H9 (cell line): ENCODE measurements at regions not wholly inside any gene's neighbourhood (a gene's known extent, or its start where the extent isn't known, plus 50 kb on each side); places are given as distances from the start of the nearest gene placed in this dataset.

Experiments used
- DNase-seq: peaks from one replicate; pipeline ENCODE4 v3.0.0-alpha.2; 2017
- H2AFZ ChIP-seq: one replicate; pipeline ENCODE4 v1.6.1; 2013; ENCODE audit warnings: mild to moderate bottlenecking, low read length, control low read depth, moderate library complexity
- H2AK5ac ChIP-seq: 2 replicates; pipeline ENCODE4 v1.6.1; 2013; ENCODE audit warnings: low read length, control low read depth, mixed read lengths; ENCODE audit not compliant: insufficient read length
- H2BK120ac ChIP-seq: one replicate; pipeline ENCODE4 v1.6.1; 2013; ENCODE audit warnings: low read depth, mild to moderate bottlenecking, low read length, control low read depth, inconsistent platforms; ENCODE audit not compliant: poor library complexity, severe bottlenecking
- H2BK12ac ChIP-seq: 2 replicates; pipeline ENCODE4 v1.6.1; 2013; ENCODE audit warnings: low read length, control low read depth, mixed read lengths, low read depth; ENCODE audit not compliant: insufficient read length
- H2BK15ac ChIP-seq: 2 replicates; pipeline ENCODE4 v1.6.1; 2013; ENCODE audit warnings: low read depth, low read length, control low read depth
- H2BK20ac ChIP-seq: one replicate; pipeline ENCODE4 v1.6.1; 2013; ENCODE audit warnings: low read depth, mild to moderate bottlenecking, low read length, control low read depth, inconsistent platforms; ENCODE audit not compliant: poor library complexity, severe bottlenecking
- H2BK5ac ChIP-seq: 2 replicates; pipeline ENCODE4 v1.6.1; 2013; ENCODE audit warnings: low read length, control low read depth, mixed read lengths; ENCODE audit not compliant: insufficient read length
- H3K14ac ChIP-seq: 2 replicates; pipeline ENCODE4 v1.6.1; 2013; ENCODE audit warnings: low read length, control low read depth; ENCODE audit not compliant: insufficient read depth
- H3K18ac ChIP-seq: 2 replicates; pipeline ENCODE4 v1.6.1; 2013; ENCODE audit warnings: low read depth, mild to moderate bottlenecking, mixed read lengths, low read length, control low read depth; ENCODE audit not compliant: insufficient read length
- H3K23ac ChIP-seq: 2 replicates; pipeline ENCODE4 v1.6.1; 2013; ENCODE audit warnings: low read length, control low read depth, mixed read lengths, low read depth; ENCODE audit not compliant: insufficient read length
- H3K23me2 ChIP-seq: 2 replicates; pipeline ENCODE4 v1.6.1; 2013; ENCODE audit warnings: low read depth, mild to moderate bottlenecking, mixed read lengths, low read length, control low read depth; ENCODE audit not compliant: insufficient read length, poor library complexity, severe bottlenecking
- H3K27ac ChIP-seq: 2 replicates; pipeline ENCODE4 v1.5.1; 2013; ENCODE audit warnings: low read length, control low read depth, mixed read lengths, low read depth; ENCODE audit not compliant: insufficient read length
- H3K27me3 ChIP-seq: 2 replicates; pipeline ENCODE4 v1.6.1; 2013; ENCODE audit warnings: low read length, control low read depth, inconsistent platforms; ENCODE audit not compliant: insufficient read depth
- H3K4ac ChIP-seq: 2 replicates; pipeline ENCODE4 v1.6.1; 2013; ENCODE audit warnings: low read depth, mild to moderate bottlenecking, control low read depth, inconsistent platforms, low read length, moderate library complexity
- H3K4me1 ChIP-seq: 2 replicates; pipeline ENCODE4 v1.6.1; 2013; ENCODE audit warnings: low read length, control low read depth, inconsistent platforms; ENCODE audit not compliant: insufficient read depth
- H3K4me2 ChIP-seq: 2 replicates; pipeline ENCODE4 v1.6.1; 2013; ENCODE audit warnings: low read length, control low read depth, mixed read lengths; ENCODE audit not compliant: insufficient read length, insufficient read depth
- H3K56ac ChIP-seq: 2 replicates; pipeline ENCODE4 v1.6.1; 2013; ENCODE audit warnings: low read depth, mild to moderate bottlenecking, mixed read lengths, low read length, control low read depth; ENCODE audit not compliant: insufficient read length
- H3K79me1 ChIP-seq: 2 replicates; pipeline ENCODE4 v1.6.1; 2013; ENCODE audit warnings: low read depth, mild to moderate bottlenecking, moderate library complexity, low read length, control low read depth, inconsistent platforms; ENCODE audit not compliant: insufficient read depth, poor library complexity, severe bottlenecking
- H3K79me2 ChIP-seq: 2 replicates; pipeline ENCODE4 v1.6.1; 2013; ENCODE audit warnings: low read length, control low read depth, inconsistent platforms; ENCODE audit not compliant: insufficient read depth
- H3K9ac ChIP-seq: 2 replicates; pipeline ENCODE4 v1.6.1; 2013; ENCODE audit warnings: low read length, control low read depth, mixed read lengths; ENCODE audit not compliant: insufficient read length; ENCODE audit errors: extremely low read depth
- H3K9me3 ChIP-seq: one replicate; pipeline ENCODE4 v1.6.1; 2013; ENCODE audit warnings: low read depth, low read length, inconsistent platforms; ENCODE audit not compliant: control insufficient read depth
- H3T11ph ChIP-seq: one replicate; pipeline ENCODE4 v1.6.1; 2013; ENCODE audit warnings: mild to moderate bottlenecking, low read length, control low read depth, inconsistent platforms
- H4K20me1 ChIP-seq: one replicate; pipeline ENCODE4 v1.6.1; 2013; ENCODE audit not compliant: control insufficient read depth, insufficient read length, insufficient read depth
- H4K5ac ChIP-seq: 2 replicates; pipeline ENCODE4 v1.6.1; 2013; ENCODE audit warnings: low read depth, mild to moderate bottlenecking, mixed read lengths, low read length, control low read depth; ENCODE audit not compliant: insufficient read length
- H4K8ac ChIP-seq: replicated peaks from 2 replicates; pipeline ENCODE4 v1.6.1; 2013; ENCODE audit warnings: low read length, control low read depth, mixed read lengths, low read depth; ENCODE audit not compliant: insufficient read length
- H4K91ac ChIP-seq: 2 replicates; pipeline ENCODE4 v1.6.1; 2013; ENCODE audit warnings: low read depth, mild to moderate bottlenecking, moderate library complexity, mixed read lengths, low read length, control low read depth; ENCODE audit not compliant: insufficient read length
- H3K27ac Mint-ChIP-seq, 3 experiments: 2 replicates in 2 of 3; 3 replicates in 1 of 3; pipeline ENCODE4 v1.8.0; 2020 to 2021; ENCODE audit warnings: mixed read lengths in 3 of 3, mild to moderate bottlenecking in 1 of 3, moderate library complexity in 1 of 3
- H3K27me3 Mint-ChIP-seq: 2 replicates; pipeline ENCODE4 v1.8.0; 2021; ENCODE audit warnings: low read depth, mild to moderate bottlenecking, moderate library complexity, mixed read lengths
- H3K36me3 Mint-ChIP-seq, 3 experiments: 2 replicates in 2 of 3; 3 replicates in 1 of 3; pipeline ENCODE4 v1.8.0; 2020 to 2021; ENCODE audit warnings: low read depth in 3 of 3, mixed read lengths in 3 of 3; ENCODE audit not compliant: insufficient read depth in 1 of 3
- H3K4me1 Mint-ChIP-seq, 2 experiments: 2 replicates each; pipeline ENCODE4 v1.8.0; 2020; ENCODE audit warnings: mixed read lengths in 2 of 2
- H3K4me3 Mint-ChIP-seq, 2 experiments: 2 replicates in 1 of 2; 3 replicates in 1 of 2; pipeline ENCODE4 v1.8.0; 2020 to 2021; ENCODE audit warnings: mild to moderate bottlenecking in 2 of 2, mixed read lengths in 2 of 2, moderate library complexity in 1 of 2
- H3K9me3 Mint-ChIP-seq, 2 experiments: 2 replicates in 1 of 2; 3 replicates in 1 of 2; pipeline ENCODE4 v1.8.0; 2020; ENCODE audit warnings: mild to moderate bottlenecking in 2 of 2, mixed read lengths in 2 of 2, moderate library complexity in 1 of 2
- WGBS: extraction: QIAGEN DNeasy Blood & Tissue Kit; methylation state at CpG from one replicate; pipeline ENCODE4 v1.1.7; 2013; ENCODE audit warnings: missing lambda C conversion rate, low lambda C conversion rate, mixed read lengths; ENCODE audit not compliant: insufficient read length; ENCODE audit errors: extremely low coverage; 5-methylcytosine and 5-hydroxymethylcytosine counted together
- TF ChIP-seq, protein P1 (sequence below): fragments of 200-600 bp; sonication (generic); conservative IDR thresholded peaks from 3 replicates; pipeline ENCODE4 v1.8.0; 2021; ENCODE audit warnings: antibody characterized with exemption, mild to moderate bottlenecking

DNA sequence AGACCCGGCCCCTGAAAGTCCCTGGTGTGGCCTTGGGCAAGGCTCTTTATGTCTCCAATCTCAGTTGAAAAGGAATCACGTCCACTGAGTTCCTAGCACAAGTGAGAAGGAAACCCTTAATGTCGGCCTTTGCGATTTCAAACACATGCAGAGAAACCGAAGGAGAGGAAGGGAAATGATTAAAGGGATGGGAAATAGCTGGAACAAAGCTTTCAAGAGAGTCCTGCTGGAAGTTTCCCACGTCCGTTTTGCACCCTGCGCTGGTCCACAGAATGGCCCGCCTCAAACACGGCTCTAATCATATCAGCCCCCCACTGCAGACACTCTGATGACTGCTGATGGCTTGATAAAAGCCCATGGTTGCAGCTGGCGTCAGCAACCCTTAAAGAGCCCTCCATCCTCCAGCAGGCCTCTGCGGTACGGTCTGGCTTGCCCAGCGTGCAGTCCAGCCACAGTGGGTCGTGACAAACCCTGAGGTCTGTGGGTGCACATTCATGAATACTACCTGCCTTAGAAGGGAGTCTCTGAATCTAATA, 765.5 kb upstream of the EEF2KMT start:
- Histone ChIP-seq H3K23ac (no peak overlapping the region), H2BK5ac (no peak overlapping the region), H2BK120ac (no peak overlapping the region), H3K18ac (no peak overlapping the region), H2BK12ac (no peak overlapping the region), H4K5ac (no peak overlapping the region), H3K9me3 (no peaks in the 10 kb centered on the region), H3K27ac (no peak overlapping the region), H4K8ac (no peak overlapping the region), H3K4me1 (peaks cover 7% of the 10 kb centered on the region; the same call in 1 of the 2 replicates), H3K14ac (no peak overlapping the region), H2AK5ac (no peak overlapping the region), H3K27me3 (no peaks in the 10 kb centered on the region), H3T11ph (no peak overlapping the region), H2AFZ (no peak overlapping the region), H3K4me2 (no peak overlapping the region), H3K23me2 (no peaks in the 10 kb centered on the region), H3K4ac (no peak overlapping the region), H2BK15ac (no peak overlapping the region), H3K79me1 (no peaks in the 10 kb centered on the region), H3K56ac (no peak overlapping the region), H4K91ac (no peak overlapping the region), H4K20me1 (peaks cover 2% of the 10 kb centered on the region), H3K9ac (no peak overlapping the region), H3K79me2 (no peaks in the 10 kb centered on the region), H2BK20ac (no peak overlapping the region)
- TF ChIP-seq, protein P1, sequence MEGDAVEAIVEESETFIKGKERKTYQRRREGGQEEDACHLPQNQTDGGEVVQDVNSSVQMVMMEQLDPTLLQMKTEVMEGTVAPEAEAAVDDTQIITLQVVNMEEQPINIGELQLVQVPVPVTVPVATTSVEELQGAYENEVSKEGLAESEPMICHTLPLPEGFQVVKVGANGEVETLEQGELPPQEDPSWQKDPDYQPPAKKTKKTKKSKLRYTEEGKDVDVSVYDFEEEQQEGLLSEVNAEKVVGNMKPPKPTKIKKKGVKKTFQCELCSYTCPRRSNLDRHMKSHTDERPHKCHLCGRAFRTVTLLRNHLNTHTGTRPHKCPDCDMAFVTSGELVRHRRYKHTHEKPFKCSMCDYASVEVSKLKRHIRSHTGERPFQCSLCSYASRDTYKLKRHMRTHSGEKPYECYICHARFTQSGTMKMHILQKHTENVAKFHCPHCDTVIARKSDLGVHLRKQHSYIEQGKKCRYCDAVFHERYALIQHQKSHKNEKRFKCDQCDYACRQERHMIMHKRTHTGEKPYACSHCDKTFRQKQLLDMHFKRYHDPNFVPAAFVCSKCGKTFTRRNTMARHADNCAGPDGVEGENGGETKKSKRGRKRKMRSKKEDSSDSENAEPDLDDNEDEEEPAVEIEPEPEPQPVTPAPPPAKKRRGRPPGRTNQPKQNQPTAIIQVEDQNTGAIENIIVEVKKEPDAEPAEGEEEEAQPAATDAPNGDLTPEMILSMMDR, result no peak
- Mint-ChIP-seq H3K27ac (peak overlapping the region in 1 of 3 experiments; percentile 41; a peak in 1 of 7 replicates), H3K4me3 (no peak overlapping the region), H3K36me3 (no peaks in the 10 kb centered on the region; a peak in 2 of 7 replicates), H3K9me3 (no peaks in the 10 kb centered on the region), H3K27me3 (peaks cover 3% of the 10 kb centered on the region; the same call in 1 of the 2 replicates), H3K4me1 (peaks cover 22 to 34% of the 10 kb centered on the region in 2 experiments)
- no CpG with 5 or more reads among the region's 15 CpGs for WGBS
- DNase-seq, result no peak
